ENCODE measurements at regions not wholly inside any gene's neighbourhood (a gene's known extent, or its start where the extent isn't known, plus 50 kb on each side); places are given as distances from the start of the nearest gene placed in this dataset.

- Histone ChIP-seq H3K27me3 (replicated peaks; ENCODE audit: insufficient read depth, low read length) (no peaks in the 10 kb centered on the region), H2AFZ (ENCODE audit: low read length) (no peak overlapping the region), H3K27ac (ENCODE audit: low read length) (no peak overlapping the region)
Measured at GRCh38 chr2:238684362-238685326, 163.2 kb upstream of the TWIST2 start.

GRCh38 chr2:238685327-238685709, 162.6 kb upstream of the TWIST2 start:
- H3K79me2 ChIP-seq (ENCODE audit: low read length) = no peaks in the 10 kb centered on the region
- H3K4me2 ChIP-seq (ENCODE audit: low read depth, low read length) = no peak overlapping the region
- TF ChIP-seq EZH2 (optimal IDR thresholded peaks at IDR 0.05; ENCODE audit: low read depth, low read length) (no peak), EZH2phosphoT487 (IDR thresholded peaks at IDR 0.05; ENCODE audit: low read length) (no peak), CTCF (IDR thresholded peaks at IDR 0.05; ENCODE audit: low read length) (no peak)
- no peaks in the 10 kb centered on the region for H3F3A ChIP-seq (ENCODE audit: insufficient read depth, low read length)
- H2AFZ ChIP-seq (ENCODE audit: low read length) = no peak overlapping the region
- no peak overlapping the region for H3K9ac ChIP-seq (ENCODE audit: low read length)
- H3K9me3 ChIP-seq (replicated peaks; ENCODE audit: insufficient read depth, low read length) = no peaks in the 10 kb centered on the region
- H3K36me3 ChIP-seq (replicated peaks; ENCODE audit: insufficient read depth, low read length) = no peaks in the 10 kb centered on the region
- peaks cover 3% of the 10 kb centered on the region; the same call in 1 of the 2 replicates for H3K4me1 ChIP-seq (ENCODE audit: low read length)
- H3K27ac ChIP-seq (ENCODE audit: low read length) = no peak overlapping the region
- no peaks in the 10 kb centered on the region for H3K9me2 ChIP-seq (replicated peaks; ENCODE audit: insufficient read depth, low read length)
- no peak for DNase-seq
- no peak overlapping the region for H3K4me3 ChIP-seq (ENCODE audit: low read length)
- no peaks in the 10 kb centered on the region for H4K20me1 ChIP-seq (ENCODE audit: insufficient read depth, low read length)
- H3K27me3 ChIP-seq (replicated peaks; ENCODE audit: insufficient read depth, low read length) = no peaks in the 10 kb centered on the region

More at GRCh38 chr2:238684362-238685326, 163.2 kb upstream of the TWIST2 start:
- no peaks in the 10 kb centered on the region for H3K36me3 ChIP-seq (replicated peaks; ENCODE audit: insufficient read depth, low read length)
- no peak overlapping the region for H3K9ac ChIP-seq (ENCODE audit: low read length)
- no peaks in the 10 kb centered on the region for H4K20me1 ChIP-seq (ENCODE audit: insufficient read depth, low read length)
- H3K4me2 ChIP-seq (ENCODE audit: low read depth, low read length) = no peak overlapping the region
- H3K9me2 ChIP-seq (replicated peaks; ENCODE audit: insufficient read depth, low read length) = no peaks in the 10 kb centered on the region
- no peaks in the 10 kb centered on the region for H3K9me3 ChIP-seq (replicated peaks; ENCODE audit: insufficient read depth, low read length)
- H3K4me1 ChIP-seq (ENCODE audit: low read length) = peaks cover 3% of the 10 kb centered on the region; the same call in 1 of the 2 replicates
- TF ChIP-seq EZH2 (optimal IDR thresholded peaks at IDR 0.05; ENCODE audit: low read depth, low read length) (no peak), EZH2phosphoT487 (IDR thresholded peaks at IDR 0.05; ENCODE audit: low read length) (no peak), CTCF (IDR thresholded peaks at IDR 0.05; ENCODE audit: low read length) (no peak)
- no peak overlapping the region for H3K4me3 ChIP-seq (ENCODE audit: low read length)
- no peaks in the 10 kb centered on the region for H3K79me2 ChIP-seq (ENCODE audit: low read length)
- no peak for DNase-seq
- H3F3A ChIP-seq (ENCODE audit: insufficient read depth, low read length) = no peaks in the 10 kb centered on the region

- no peaks in the 10 kb centered on the region for H4K20me1 ChIP-seq (ENCODE audit: insufficient read depth, low read length)
- no peak overlapping the region for H3K9ac ChIP-seq (ENCODE audit: low read length)
- no peak overlapping the region for H3K4me2 ChIP-seq (ENCODE audit: low read depth, low read length)
- no peaks in the 10 kb centered on the region for H3K9me2 ChIP-seq (replicated peaks; ENCODE audit: insufficient read depth, low read length)
- DNase-seq = no peak
- no peaks in the 10 kb centered on the region for H3K36me3 ChIP-seq (replicated peaks; ENCODE audit: insufficient read depth, low read length)
- H3K4me1 ChIP-seq (ENCODE audit: low read length) = peaks cover 3% of the 10 kb centered on the region; the same call in 1 of the 2 replicates
- H3K27me3 ChIP-seq (replicated peaks; ENCODE audit: insufficient read depth, low read length) = no peaks in the 10 kb centered on the region
- H3K27ac ChIP-seq (ENCODE audit: low read length) = no peak overlapping the region
- no peak overlapping the region for H2AFZ ChIP-seq (ENCODE audit: low read length)
- no peaks in the 10 kb centered on the region for H3F3A ChIP-seq (ENCODE audit: insufficient read depth, low read length)
- H3K79me2 ChIP-seq (ENCODE audit: low read length) = no peaks in the 10 kb centered on the region
- no peaks in the 10 kb centered on the region for H3K9me3 ChIP-seq (replicated peaks; ENCODE audit: insufficient read depth, low read length)
- H3K4me3 ChIP-seq (ENCODE audit: low read length) = no peak overlapping the region
- no peak for TF ChIP-seq CTCF (IDR thresholded peaks at IDR 0.05; ENCODE audit: low read length)
Measured at GRCh38 chr2:238685713-238686112, 162.2 kb upstream of the TWIST2 start.
